H54 (cell line): ENCODE measurements at regions not wholly inside any gene's neighbourhood (a gene's known extent, or its start where the extent isn't known, plus 50 kb on each side); places are given as distances from the start of the nearest gene placed in this dataset.

ENCODE experiments used
- DNase-seq: peaks from one replicate; pipeline ENCODE4 v3.0.0; 2011; ENCODE audit warnings: low spot score, mixed read lengths; ENCODE audit not compliant: insufficient read length
- FAIRE-seq: peaks from 3 replicates; lab custom pipeline; 2011; peaks lifted over from hg19 to GRCh38; lab: Jason Lieb, UNC
- POLR2A ChIP-seq: IDR thresholded peaks from 2 replicates; pipeline ENCODE4 v1.6.1; 2011; ENCODE audit warnings: low read depth, mild to moderate bottlenecking, low read length

- no peak for TF ChIP-seq POLR2A
- DNase-seq: no peak
- no peak for FAIRE-seq
Measured at GRCh38 chr3:88000853-88001252, 58.0 kb downstream of the CGGBP1 start.

- no peak for FAIRE-seq
- no peak for TF ChIP-seq POLR2A
Measured at GRCh38 chr3:87997966-87998365, 60.8 kb downstream of the CGGBP1 start.

GRCh38 chr3:87997298-87997697 lies 61.5 kb downstream of the CGGBP1 start:
- TF ChIP-seq POLR2A: no peak
- DNase-seq (no peak), FAIRE-seq (no peak)

More at GRCh38 chr3:87997966-87998365, 60.8 kb downstream of the CGGBP1 start:
- no peak for DNase-seq

GRCh38 chr3:87996882-87997281 lies 61.9 kb downstream of the CGGBP1 start:
- no peak for TF ChIP-seq POLR2A
- FAIRE-seq (no peak), DNase-seq (no peak)

- DNase-seq: no peak
- no peak for TF ChIP-seq POLR2A
- no peak for FAIRE-seq
Measured at GRCh38 chr3:87993566-87993965, 65.2 kb downstream of the CGGBP1 start.

GRCh38 chr3:87987952-87988351 lies 70.9 kb downstream of the CGGBP1 start:
- FAIRE-seq (no peak), DNase-seq (no peak)
- no peak for TF ChIP-seq POLR2A

GRCh38 chr3:87982421-87982820 lies 76.4 kb downstream of the CGGBP1 start:
- FAIRE-seq: no peak
- no peak for TF ChIP-seq POLR2A
- no peak for DNase-seq

- FAIRE-seq (no peak), DNase-seq (no peak)
- no peak for TF ChIP-seq POLR2A
Measured at GRCh38 chr3:87979527-87979926, 79.3 kb downstream of the CGGBP1 start.

GRCh38 chr3:87977765-87978164 lies 81.0 kb downstream of the CGGBP1 start:
- no peak for FAIRE-seq
- no peak for TF ChIP-seq POLR2A
- DNase-seq: no peak

- DNase-seq: no peak
- no peak for FAIRE-seq
- no peak for TF ChIP-seq POLR2A
Measured at GRCh38 chr3:87975716-87976115, 83.1 kb downstream of the CGGBP1 start.

GRCh38 chr3:87973906-87974305 lies 84.9 kb downstream of the CGGBP1 start:
- FAIRE-seq (no peak), DNase-seq (no peak)
- no peak for TF ChIP-seq POLR2A

GRCh38 chr3:87969620-87970019 lies 89.2 kb downstream of the CGGBP1 start:
- DNase-seq: no peak
- no peak for TF ChIP-seq POLR2A
- FAIRE-seq: no peak

GRCh38 chr3:87968668-87969067 lies 90.1 kb downstream of the CGGBP1 start:
- no peak for TF ChIP-seq POLR2A
- no peak for DNase-seq
- no peak for FAIRE-seq

- TF ChIP-seq POLR2A: no peak
- no peak for FAIRE-seq
- no peak for DNase-seq
Measured at GRCh38 chr3:87958289-87958688, 100.5 kb downstream of the CGGBP1 start.

- TF ChIP-seq POLR2A: no peak
- FAIRE-seq (no peak), DNase-seq (no peak)
Measured at GRCh38 chr3:87957575-87957974, 101.2 kb downstream of the CGGBP1 start.

- DNase-seq: no peak
Measured at GRCh38 chr3:87949879-87950208, 109.0 kb downstream of the CGGBP1 start.

More at GRCh38 chr3:87949879-87950208, 109.0 kb downstream of the CGGBP1 start:
- TF ChIP-seq POLR2A: no peak
- FAIRE-seq: no peak
